PC-3 (cell line): ENCODE measurements at regions not wholly inside any gene's neighbourhood (a gene's known extent, or its start where the extent isn't known, plus 50 kb on each side); places are given as distances from the start of the nearest gene placed in this dataset.

Experiments
- ATAC-seq: fragments of 200-7000 bp; cut with Tn5 transposase; 2 replicates; pipeline ENCODE4 v1.9.1; 2020; ENCODE audit warnings: mild to moderate bottlenecking, moderate library complexity
- BruUV-seq: library from RNA; stranded (reverse); fragments of 400-500 nt; replicated peaks from 2 replicates; lab custom pipeline; 2021; lab: Mats Ljungman, UMichigan
- CTCF ChIA-PET: fragments of 300-600 bp; sonication (Branson Sonifier 250); formaldehyde crosslinking; loops from one replicate; lab custom pipeline; 2022; ENCODE audit warnings: antibody characterized with exemption; lab: Charles Lee
- POLR2A ChIA-PET: fragments of 300-600 bp; sonication (Branson Sonifier 250); formaldehyde crosslinking; loops from one replicate; lab custom pipeline; 2022; ENCODE audit warnings: antibody characterized with exemption; ENCODE audit not compliant: unreplicated experiment; lab: Charles Lee
- DNase-seq: peaks from one replicate; pipeline ENCODE4 v3.0.0-alpha.2; 2015
- H2AFZ ChIP-seq: fragments of 300-600 bp; sonication (generic); 2 replicates; pipeline ENCODE4 v1.6.0; 2016; ENCODE audit warnings: antibody characterized with exemption, low read length
- H3F3A ChIP-seq: fragments of 300-600 bp; sonication (generic); one replicate; pipeline ENCODE4 v1.6.0; 2017; ENCODE audit warnings: antibody characterized with exemption, low read length, control low read depth, mild to moderate bottlenecking; ENCODE audit not compliant: unreplicated experiment
- H3K27ac ChIP-seq: fragments of 300-600 bp; sonication (generic); 2 replicates; pipeline ENCODE4 v1.5.1; 2016; ENCODE audit warnings: mild to moderate bottlenecking, low read length
- H3K27me3 ChIP-seq: fragments of 300-600 bp; sonication (generic); 2 replicates; pipeline ENCODE4 v1.6.1; 2016; ENCODE audit warnings: low read length, mixed read lengths
- H3K36me3 ChIP-seq: fragments of 300-600 bp; sonication (generic); 2 replicates; pipeline ENCODE4 v1.6.1; 2016; ENCODE audit warnings: low read depth, mixed run types, low read length, mixed read lengths
- H3K4me1 ChIP-seq: fragments of 300-600 bp; sonication (generic); 2 replicates; pipeline ENCODE4 v1.5.1; 2016; ENCODE audit warnings: low read length; ENCODE audit not compliant: insufficient read depth
- H3K4me2 ChIP-seq: fragments of 300-600 bp; sonication (generic); 2 replicates; pipeline ENCODE4 v1.6.0; 2016; ENCODE audit warnings: low read length
- H3K4me3 ChIP-seq: fragments of 300-600 bp; sonication (generic); 2 replicates; pipeline ENCODE4 v1.5.1; 2016; ENCODE audit warnings: mild to moderate bottlenecking, low read length, mixed read lengths
- H3K79me2 ChIP-seq: fragments of 300-600 bp; sonication (generic); 2 replicates; pipeline ENCODE4 v1.6.1; 2017; ENCODE audit warnings: low read length, mixed read lengths
- H3K9ac ChIP-seq: fragments of 300-600 bp; sonication (generic); 2 replicates; pipeline ENCODE4 v1.6.0; 2016; ENCODE audit warnings: mild to moderate bottlenecking, low read length
- H3K9me2 ChIP-seq: fragments of 300-600 bp; sonication (generic); replicated peaks from 2 replicates; pipeline ENCODE4 v1.6.1; 2016; ENCODE audit warnings: mixed run types, low read length, mixed read lengths
- H3K9me3 ChIP-seq: fragments of 300-600 bp; sonication (generic); 2 replicates; pipeline ENCODE4 v1.6.1; 2016; ENCODE audit warnings: low read length, mixed read lengths
- H4K20me1 ChIP-seq: fragments of 300-600 bp; sonication (generic); 2 replicates; pipeline ENCODE4 v1.6.1; 2016; ENCODE audit warnings: low read length, mixed read lengths
- EZH2 ChIP-seq: fragments of 300-600 bp; sonication (generic); IDR thresholded peaks from one replicate; pipeline ENCODE4 v1.6.1; 2017; ENCODE audit warnings: antibody characterized with exemption, mild to moderate bottlenecking, low read length; ENCODE audit not compliant: unreplicated experiment
- EZH2phosphoT487 ChIP-seq: fragments of 300-600 bp; sonication (generic); IDR thresholded peaks from 2 replicates; pipeline ENCODE4 v1.6.1; 2018; ENCODE audit warnings: mild to moderate bottlenecking, antibody characterized with exemption, low read length, borderline replicate concordance
- intact Hi-C: fragments of 100-400 bp; cut with micrococcal nuclease; formaldehyde crosslinking; loops from 2 replicates; pipeline ENCODE4 v1.9.0; 2023
- TF ChIP-seq, protein P1 (sequence below): fragments of 300-600 bp; sonication (generic); conservative IDR thresholded peaks from 2 replicates; pipeline ENCODE4 v1.5.1; 2017; ENCODE audit warnings: antibody characterized with exemption, low read depth, mild to moderate bottlenecking, low read length

DNA sequence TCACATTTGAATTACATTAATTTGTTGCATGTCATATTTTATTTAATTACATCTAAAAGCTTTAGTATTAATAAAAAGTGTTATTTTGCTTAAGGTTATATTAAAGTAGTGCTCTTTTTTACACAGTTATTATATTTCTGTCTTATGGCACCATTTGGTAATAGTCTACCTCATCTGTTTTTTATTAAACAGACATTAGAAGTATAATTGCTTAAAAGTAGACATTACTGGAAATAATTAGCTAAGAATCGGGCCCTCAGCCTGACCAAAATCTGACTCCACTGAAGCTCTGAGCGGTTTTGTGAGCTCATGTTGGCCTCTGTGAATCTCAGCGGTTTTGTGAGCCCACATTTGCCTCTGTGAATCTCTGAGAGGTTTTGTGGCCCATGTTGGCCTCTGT lies 102.5 kb upstream of the SNTG2 start:
- Histone ChIP-seq H3K36me3 (no peaks in the 10 kb centered on the region), H3K79me2 (no peaks in the 10 kb centered on the region), H4K20me1 (no peaks in the 10 kb centered on the region), H3K9ac (no peak overlapping the region), H3K4me3 (no peak overlapping the region), H2AFZ (no peak overlapping the region), H3K27ac (no peak overlapping the region), H3K4me2 (no peak overlapping the region), H3K9me3 (no peaks in the 10 kb centered on the region), H3K27me3 (peaks cover 51% of the 10 kb centered on the region), H3K9me2 (no peaks in the 10 kb centered on the region), H3F3A (no peaks in the 10 kb centered on the region), H3K4me1 (no peaks in the 10 kb centered on the region)
- ChIA-PET POLR2A (no interaction called here), CTCF (no interaction called here)
- TF ChIP-seq, protein P1, sequence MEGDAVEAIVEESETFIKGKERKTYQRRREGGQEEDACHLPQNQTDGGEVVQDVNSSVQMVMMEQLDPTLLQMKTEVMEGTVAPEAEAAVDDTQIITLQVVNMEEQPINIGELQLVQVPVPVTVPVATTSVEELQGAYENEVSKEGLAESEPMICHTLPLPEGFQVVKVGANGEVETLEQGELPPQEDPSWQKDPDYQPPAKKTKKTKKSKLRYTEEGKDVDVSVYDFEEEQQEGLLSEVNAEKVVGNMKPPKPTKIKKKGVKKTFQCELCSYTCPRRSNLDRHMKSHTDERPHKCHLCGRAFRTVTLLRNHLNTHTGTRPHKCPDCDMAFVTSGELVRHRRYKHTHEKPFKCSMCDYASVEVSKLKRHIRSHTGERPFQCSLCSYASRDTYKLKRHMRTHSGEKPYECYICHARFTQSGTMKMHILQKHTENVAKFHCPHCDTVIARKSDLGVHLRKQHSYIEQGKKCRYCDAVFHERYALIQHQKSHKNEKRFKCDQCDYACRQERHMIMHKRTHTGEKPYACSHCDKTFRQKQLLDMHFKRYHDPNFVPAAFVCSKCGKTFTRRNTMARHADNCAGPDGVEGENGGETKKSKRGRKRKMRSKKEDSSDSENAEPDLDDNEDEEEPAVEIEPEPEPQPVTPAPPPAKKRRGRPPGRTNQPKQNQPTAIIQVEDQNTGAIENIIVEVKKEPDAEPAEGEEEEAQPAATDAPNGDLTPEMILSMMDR, result no peak
- no peak for TF ChIP-seq EZH2phosphoT487
- TF ChIP-seq EZH2, result no peak
- intact Hi-C loops, result no loop called here
- no TSS peak for BruUV-seq
- ATAC-seq, result no peak
- DNase-seq, result no peak

DNA sequence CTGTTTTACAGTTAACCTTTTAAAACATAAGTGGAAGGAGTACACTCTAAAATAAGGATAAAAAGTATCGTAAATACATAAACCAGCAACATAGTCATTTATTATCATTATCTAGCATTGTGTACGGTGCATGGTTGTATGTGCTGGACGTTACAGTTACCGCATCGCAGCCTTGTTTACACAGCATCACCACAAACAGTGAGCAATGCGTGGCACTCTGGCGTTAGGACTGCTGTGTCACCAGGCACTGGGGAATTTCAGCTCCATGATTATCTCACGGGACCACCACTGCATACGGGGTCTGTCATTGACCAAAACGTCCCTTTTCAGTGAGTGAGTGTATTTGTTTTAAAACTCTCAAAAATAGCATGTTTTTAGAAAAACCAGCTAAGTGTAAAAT lies 103.0 kb upstream of the SNTG2 start:
- DNase-seq (peak; percentile 43), ATAC-seq (no peak)
- no peaks in the 10 kb centered on the region for H4K20me1 ChIP-seq
- ChIA-PET CTCF (no interaction called here), POLR2A (no interaction called here)
- no peaks in the 10 kb centered on the region for H3F3A ChIP-seq
- no peaks in the 10 kb centered on the region for H3K9me2 ChIP-seq
- no peaks in the 10 kb centered on the region for H3K9me3 ChIP-seq
- no peak overlapping the region for H3K4me3 ChIP-seq
- peaks cover 52% of the 10 kb centered on the region for H3K27me3 ChIP-seq
- no peak overlapping the region for H3K4me2 ChIP-seq
- H3K79me2 ChIP-seq, result no peaks in the 10 kb centered on the region
- H3K27ac ChIP-seq, result no peak overlapping the region
- H3K36me3 ChIP-seq, result no peaks in the 10 kb centered on the region
- H2AFZ ChIP-seq, result no peak overlapping the region
- no peaks in the 10 kb centered on the region for H3K4me1 ChIP-seq
- no TSS peak for BruUV-seq
- no peak overlapping the region for H3K9ac ChIP-seq
- intact Hi-C loops, result no loop called here
- TF ChIP-seq, protein P1, result no peak
- TF ChIP-seq EZH2phosphoT487 (no peak), EZH2 (no peak)

DNA sequence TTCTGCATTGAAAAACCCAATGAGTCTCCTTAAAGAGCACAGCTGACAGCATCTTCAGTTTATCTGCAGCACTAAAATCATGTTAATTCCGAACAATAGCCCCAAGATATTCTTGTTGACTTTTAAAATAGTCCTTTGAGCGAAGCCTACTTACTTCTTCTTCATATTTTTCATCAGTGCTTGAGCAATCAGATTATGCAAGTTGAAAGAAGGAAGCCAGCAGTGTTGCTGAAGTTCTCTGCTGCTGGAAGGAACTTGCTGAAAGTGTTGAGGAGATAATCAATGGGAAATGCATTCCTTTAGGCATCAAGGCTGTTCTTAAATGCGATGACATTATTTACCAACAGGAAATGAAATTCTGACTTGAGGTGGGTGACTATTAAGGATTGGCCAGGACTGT lies 105.9 kb upstream of the SNTG2 start:
- H4K20me1 ChIP-seq, result no peaks in the 10 kb centered on the region
- no TSS peak for BruUV-seq
- no peak overlapping the region for H3K27ac ChIP-seq
- no peaks in the 10 kb centered on the region for H3K36me3 ChIP-seq
- H3K27me3 ChIP-seq, result peaks cover 55% of the 10 kb centered on the region
- intact Hi-C loops, result no loop called here
- H3K9me2 ChIP-seq, result no peaks in the 10 kb centered on the region
- no peaks in the 10 kb centered on the region for H3K79me2 ChIP-seq
- ChIA-PET CTCF (no interaction called here), POLR2A (no interaction called here)
- H3K4me3 ChIP-seq, result no peak overlapping the region
- H3K9me3 ChIP-seq, result no peaks in the 10 kb centered on the region
- ATAC-seq, result no peak
- TF ChIP-seq EZH2phosphoT487 (no peak), EZH2 (no peak)
- TF ChIP-seq, protein P1, result no peak
- no peak for DNase-seq
- no peaks in the 10 kb centered on the region for H3K4me1 ChIP-seq
- no peak overlapping the region for H2AFZ ChIP-seq
- H3K4me2 ChIP-seq, result no peak overlapping the region
- H3K9ac ChIP-seq, result no peak overlapping the region
- H3F3A ChIP-seq, result no peaks in the 10 kb centered on the region
